Kidney (tissue), 13 donors: ENCODE measurements at regions not wholly inside any gene's neighbourhood (a gene's known extent, or its start where the extent isn't known, plus 50 kb on each side); places are given as distances from the start of the nearest gene placed in this dataset.
A peak's percentile ranks its signal among the peaks of the same experiment; 100 is the strongest.

Source experiments
- DNase-seq, 5 donors: peaks; one replicate each; pipeline ENCODE4 v3.0.0-alpha.2; 2013 to 2020
- FAIRE-seq: peaks from 2 replicates; lab custom pipeline; 2012; peaks lifted over from hg19 to GRCh38; lab: Jason Lieb, UNC
- H3K27ac ChIP-seq, 2 donors: one replicate each; pipeline ENCODE4 v1.7.0; 2013; ENCODE audit warnings: low read depth in 2 of 2, low read length in 2 of 2, inconsistent platforms in 1 of 2
- H3K27me3 ChIP-seq: one replicate; pipeline ENCODE4 v1.7.1; 2013; ENCODE audit warnings: low read length, inconsistent platforms; ENCODE audit not compliant: control insufficient read depth, insufficient read depth
- H3K36me3 ChIP-seq, 3 donors: one replicate each; pipeline versions ENCODE4 v1.7.0 to v1.7.1; 2013; ENCODE audit warnings: low read length in 3 of 3, control low read depth in 1 of 3, inconsistent platforms in 1 of 3; ENCODE audit not compliant: insufficient read depth in 3 of 3, control insufficient read depth in 2 of 3
- H3K4me1 ChIP-seq, 3 donors: one replicate each; pipeline versions ENCODE4 v1.7.0 to v1.7.1; 2013; ENCODE audit warnings: low read length in 3 of 3, inconsistent platforms in 1 of 3, low read depth in 1 of 3; ENCODE audit not compliant: control insufficient read depth in 2 of 3, insufficient read depth in 2 of 3
- H3K4me3 ChIP-seq, 3 donors: one replicate each; pipeline versions ENCODE4 v1.7.0 to v1.8.1; 2013; ENCODE audit warnings: low read length in 3 of 3, control low read depth in 1 of 3, inconsistent platforms in 1 of 3
- H3K9ac ChIP-seq, 3 donors: one replicate each; pipeline versions ENCODE4 v1.7.0 to v1.7.1; 2013; ENCODE audit warnings: low read length in 3 of 3, control low read depth in 1 of 3, inconsistent platforms in 1 of 3
- H3K9me3 ChIP-seq, 3 donors: one replicate each; pipeline versions ENCODE4 v1.7.0 to v1.7.1; 2013; ENCODE audit warnings: low read length in 3 of 3, control low read depth in 1 of 3, inconsistent platforms in 1 of 3; ENCODE audit not compliant: control insufficient read depth in 2 of 3, insufficient read depth in 1 of 3
- intact Hi-C: fragments of 100-400 bp; cut with DNase I; formaldehyde crosslinking; loops from one replicate; pipeline ENCODE4 v1.11.1; 2022
- TF ChIP-seq, protein P1 (sequence below): IDR thresholded peaks from 3 replicates; pipeline ENCODE4 v1.5.1; 2012; ENCODE audit warnings: mild to moderate bottlenecking, moderate library complexity, borderline replicate concordance; ENCODE audit not compliant: insufficient read depth; ENCODE audit errors: extremely low read depth
- donor health status: control.
- donor health status: control.
- donor health status: control.
- donor health status: control.
- donor health status: control.
- donor health status: DM: yes; HTN: yes; CAD: no.
- donor health status: Normal renal cell carcinoma (clear cell type).

DNA sequence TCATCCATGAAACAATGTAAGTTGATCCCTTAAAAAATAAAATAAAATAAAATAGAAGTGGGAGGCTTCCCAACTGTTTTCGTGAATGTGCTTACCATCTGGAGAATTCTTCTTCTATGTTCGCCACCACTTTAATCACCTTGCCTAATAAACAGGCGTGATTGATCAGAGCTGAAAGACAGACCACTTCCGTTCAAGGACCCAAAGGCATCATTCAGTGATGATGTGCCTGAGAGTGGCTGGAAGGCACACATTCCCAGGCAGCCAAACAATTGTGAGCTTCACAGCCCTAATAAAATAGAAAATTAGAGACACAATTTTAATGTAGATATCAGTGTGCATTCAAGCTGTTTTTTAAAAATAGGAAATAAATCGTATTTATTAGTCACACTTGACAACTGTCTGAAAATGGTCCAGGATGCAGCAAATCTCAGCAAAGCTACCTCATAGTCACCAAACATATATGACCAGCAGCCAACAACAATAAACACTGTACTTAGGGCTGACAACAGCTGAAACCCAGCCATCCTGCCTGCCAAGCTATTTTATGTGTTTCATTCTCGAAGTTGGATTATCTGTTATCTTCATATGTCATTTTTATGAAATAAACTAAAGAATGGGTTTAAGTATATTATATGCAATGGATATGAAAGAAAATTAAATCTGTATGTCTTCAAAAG, 163.2 kb upstream of the FAM9B start:
- intact Hi-C loops, result no loop called here
- FAIRE-seq (no peak), DNase-seq (peak in 2 of 5 donors; percentile 32 to 49)
- Histone ChIP-seq H3K36me3 (no peaks in the 10 kb centered on the region), H3K27ac (no peak overlapping the region), H3K9me3 (no peaks in the 10 kb centered on the region), H3K9ac (no peak overlapping the region), H3K4me1 (no peaks in the 10 kb centered on the region), H3K27me3 (no peaks in the 10 kb centered on the region), H3K4me3 (no peak overlapping the region)
- TF ChIP-seq, protein P1, sequence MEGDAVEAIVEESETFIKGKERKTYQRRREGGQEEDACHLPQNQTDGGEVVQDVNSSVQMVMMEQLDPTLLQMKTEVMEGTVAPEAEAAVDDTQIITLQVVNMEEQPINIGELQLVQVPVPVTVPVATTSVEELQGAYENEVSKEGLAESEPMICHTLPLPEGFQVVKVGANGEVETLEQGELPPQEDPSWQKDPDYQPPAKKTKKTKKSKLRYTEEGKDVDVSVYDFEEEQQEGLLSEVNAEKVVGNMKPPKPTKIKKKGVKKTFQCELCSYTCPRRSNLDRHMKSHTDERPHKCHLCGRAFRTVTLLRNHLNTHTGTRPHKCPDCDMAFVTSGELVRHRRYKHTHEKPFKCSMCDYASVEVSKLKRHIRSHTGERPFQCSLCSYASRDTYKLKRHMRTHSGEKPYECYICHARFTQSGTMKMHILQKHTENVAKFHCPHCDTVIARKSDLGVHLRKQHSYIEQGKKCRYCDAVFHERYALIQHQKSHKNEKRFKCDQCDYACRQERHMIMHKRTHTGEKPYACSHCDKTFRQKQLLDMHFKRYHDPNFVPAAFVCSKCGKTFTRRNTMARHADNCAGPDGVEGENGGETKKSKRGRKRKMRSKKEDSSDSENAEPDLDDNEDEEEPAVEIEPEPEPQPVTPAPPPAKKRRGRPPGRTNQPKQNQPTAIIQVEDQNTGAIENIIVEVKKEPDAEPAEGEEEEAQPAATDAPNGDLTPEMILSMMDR, result no peak

DNA sequence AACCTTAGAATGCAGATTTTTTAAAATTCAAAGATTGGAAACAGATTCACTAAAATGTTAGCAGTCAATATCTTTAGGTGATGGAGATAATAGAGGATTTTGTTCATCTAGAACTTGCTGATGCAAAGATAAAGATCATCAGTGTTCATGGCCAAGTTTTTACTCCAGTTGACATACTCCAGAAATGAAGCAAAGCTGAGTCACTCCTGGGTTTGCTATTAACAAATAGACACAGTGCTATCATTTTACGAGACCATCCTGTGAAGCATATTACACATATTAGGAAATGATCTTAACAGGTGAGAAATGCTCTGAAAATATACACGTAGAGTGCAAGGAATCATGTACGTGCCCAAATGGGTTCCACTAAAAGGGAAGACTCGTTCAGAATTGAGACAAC, 170.6 kb upstream of the FAM9B start:
- Histone ChIP-seq H3K4me1 (no peaks in the 10 kb centered on the region), H3K27me3 (no peaks in the 10 kb centered on the region), H3K9ac (no peak overlapping the region), H3K36me3 (no peaks in the 10 kb centered on the region), H3K9me3 (no peaks in the 10 kb centered on the region), H3K27ac (no peak overlapping the region), H3K4me3 (no peak overlapping the region)
- DNase-seq (no peak), FAIRE-seq (no peak)
- intact Hi-C loops, result no loop called here
- TF ChIP-seq, protein P1, result no peak

DNA sequence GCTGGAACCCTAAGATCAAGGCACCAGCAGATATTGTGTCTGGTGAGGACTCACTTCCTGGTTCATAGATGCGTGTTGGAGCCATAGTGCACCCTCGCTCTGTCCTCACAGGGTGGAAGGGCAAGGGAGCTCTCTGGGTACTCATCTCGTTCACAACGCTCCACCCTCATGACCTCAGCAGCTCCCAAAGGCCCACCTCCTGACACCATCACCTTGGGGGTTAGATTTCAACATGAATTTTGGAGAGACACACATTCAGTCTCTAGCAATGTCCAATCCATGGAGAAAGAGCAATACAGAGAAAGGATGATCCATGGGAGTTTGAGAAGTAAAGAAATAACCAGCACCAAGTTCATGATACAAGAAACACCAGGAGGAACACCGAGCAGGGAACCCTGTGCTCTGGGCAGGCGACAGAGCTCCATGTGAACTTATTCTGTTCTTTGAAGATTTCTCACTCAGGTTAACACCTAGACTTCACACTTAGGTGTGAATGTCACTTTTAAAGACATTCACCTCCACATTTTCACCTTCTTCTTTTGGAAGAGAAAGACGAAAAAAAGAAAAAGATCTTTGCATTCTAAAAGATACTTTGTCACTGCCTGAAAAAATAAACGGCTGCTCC, 171.8 kb upstream of the FAM9B start:
- TF ChIP-seq, protein P1, result no peak
- FAIRE-seq (no peak), DNase-seq (no peak)
- intact Hi-C loops, result no loop called here
- Histone ChIP-seq H3K9ac (no peak overlapping the region), H3K27ac (no peak overlapping the region), H3K36me3 (no peaks in the 10 kb centered on the region), H3K4me1 (no peaks in the 10 kb centered on the region), H3K27me3 (no peaks in the 10 kb centered on the region), H3K4me3 (no peak overlapping the region), H3K9me3 (no peaks in the 10 kb centered on the region)
